HEK293 (cell line): ENCODE measurements at regions not wholly inside any gene's neighbourhood (a gene's known extent, or its start where the extent isn't known, plus 50 kb on each side); places are given as distances from the start of the nearest gene placed in this dataset.

ENCODE experiments used
- SP2 ChIP-seq: fragments of 450-650 bp; formaldehyde crosslinking; IDR thresholded peaks from 2 replicates; pipeline ENCODE4 v1.5.1; 2016; ENCODE audit warnings: missing biosample characterization, missing genetic modification characterization
- ZBTB7A ChIP-seq: fragments of 450-650 bp; formaldehyde crosslinking; IDR thresholded peaks from 2 replicates; pipeline ENCODE4 v1.5.1; 2016; ENCODE audit warnings: low read depth, missing biosample characterization, missing genetic modification characterization
- ZNF311 ChIP-seq: fragments of 450-650 bp; formaldehyde crosslinking; IDR thresholded peaks from 2 replicates; pipeline ENCODE4 v1.5.1; 2017; ENCODE audit warnings: missing biosample characterization, missing genetic modification characterization, borderline replicate concordance
- ZNF398 ChIP-seq: fragments of 450-650 bp; formaldehyde crosslinking; IDR thresholded peaks from 2 replicates; pipeline ENCODE4 v1.5.1; 2017; ENCODE audit warnings: missing biosample characterization, missing genetic modification characterization
- TF ChIP-seq, protein P1 (sequence below): fragments of 450-650 bp; formaldehyde crosslinking; IDR thresholded peaks from 2 replicates; pipeline ENCODE4 v1.5.1; 2016; ENCODE audit warnings: missing biosample characterization, missing genetic modification characterization

GRCh38 chr6:151730496-151730870 lies 77.0 kb upstream of the ESR1 start:
- TF ChIP-seq ZNF398 (tag by site-specific recombination), result no peak
- TF ChIP-seq SP2 (tag by site-specific recombination), result no peak
- no peak for TF ChIP-seq ZNF311 (tag by site-specific recombination)
- TF ChIP-seq, protein P1, sequence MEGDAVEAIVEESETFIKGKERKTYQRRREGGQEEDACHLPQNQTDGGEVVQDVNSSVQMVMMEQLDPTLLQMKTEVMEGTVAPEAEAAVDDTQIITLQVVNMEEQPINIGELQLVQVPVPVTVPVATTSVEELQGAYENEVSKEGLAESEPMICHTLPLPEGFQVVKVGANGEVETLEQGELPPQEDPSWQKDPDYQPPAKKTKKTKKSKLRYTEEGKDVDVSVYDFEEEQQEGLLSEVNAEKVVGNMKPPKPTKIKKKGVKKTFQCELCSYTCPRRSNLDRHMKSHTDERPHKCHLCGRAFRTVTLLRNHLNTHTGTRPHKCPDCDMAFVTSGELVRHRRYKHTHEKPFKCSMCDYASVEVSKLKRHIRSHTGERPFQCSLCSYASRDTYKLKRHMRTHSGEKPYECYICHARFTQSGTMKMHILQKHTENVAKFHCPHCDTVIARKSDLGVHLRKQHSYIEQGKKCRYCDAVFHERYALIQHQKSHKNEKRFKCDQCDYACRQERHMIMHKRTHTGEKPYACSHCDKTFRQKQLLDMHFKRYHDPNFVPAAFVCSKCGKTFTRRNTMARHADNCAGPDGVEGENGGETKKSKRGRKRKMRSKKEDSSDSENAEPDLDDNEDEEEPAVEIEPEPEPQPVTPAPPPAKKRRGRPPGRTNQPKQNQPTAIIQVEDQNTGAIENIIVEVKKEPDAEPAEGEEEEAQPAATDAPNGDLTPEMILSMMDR, result no peak
- no peak for TF ChIP-seq ZBTB7A (tag by site-specific recombination)
